ENCODE measurements at regions not wholly inside any gene's neighbourhood (a gene's known extent, or its start where the extent isn't known, plus 50 kb on each side); places are given as distances from the start of the nearest gene placed in this dataset.

GRCh38 chr11:15867871-15868270, 488.5 kb downstream of the SOX6 start:
- CTCF ChIA-PET (ENCODE audit: low intra/inter-chr PET ratio, low total read pairs), result no interaction called here
- FAIRE-seq (no peak), ATAC-seq (no peak), DNase-seq (ENCODE audit: low spot score) (no peak)
- Histone ChIP-seq H3K4me3 (replicated peaks in 1 of 3; ENCODE audit: insufficient read depth in 1 of 3, low read depth in 2 of 3, low read length in 3 of 3) (no peak overlapping the region), H3K9ac (ENCODE audit: insufficient read depth, low read depth, low read length) (no peak overlapping the region), H3K27ac (ENCODE audit: extremely low read length, insufficient read depth, low read length) (no peak overlapping the region), H3K79me2 (ENCODE audit: insufficient read depth, low read length) (no peaks in the 10 kb centered on the region), H2AFZ (ENCODE audit: low read length) (no peak overlapping the region), H3K4me2 (ENCODE audit: low read depth, low read length) (no peak overlapping the region), H3K27me3 (ENCODE audit: control insufficient read depth in 1 of 2, insufficient read depth in 2 of 2, low read length in 2 of 2) (no peaks in the 10 kb centered on the region), H3K36me3 (replicated peaks in 1 of 2; ENCODE audit: control insufficient read depth in 1 of 2, insufficient read depth in 2 of 2, low read length in 2 of 2) (no peaks in the 10 kb centered on the region), H3K9me3 (ENCODE audit: low read length) (no peaks in the 10 kb centered on the region), H3K4me1 (ENCODE audit: insufficient read depth, low read length) (no peaks in the 10 kb centered on the region), H4K20me1 (ENCODE audit: insufficient read depth, low read length) (no peaks in the 10 kb centered on the region)
- in situ Hi-C loops (cut with HindIII; ENCODE audit: extremely low pct_ligation_motif_present, low pct_unique_long_range_greater_than_20kb) (no loop called here), intact Hi-C loops (cut with micrococcal nuclease; ENCODE audit: unreplicated experiment) (loop anchor here (2.0 kb wide), 1 partner anchor 57 kb away; no protein-coding TSS in a partner anchor)
- POLR2A ChIA-PET, result no interaction called here
- BruUV-seq (replicated peaks), result no TSS peak
- TF ChIP-seq, protein P1, sequence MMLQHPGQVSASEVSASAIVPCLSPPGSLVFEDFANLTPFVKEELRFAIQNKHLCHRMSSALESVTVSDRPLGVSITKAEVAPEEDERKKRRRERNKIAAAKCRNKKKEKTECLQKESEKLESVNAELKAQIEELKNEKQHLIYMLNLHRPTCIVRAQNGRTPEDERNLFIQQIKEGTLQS (CRISPR knock-in tag; IDR thresholded peaks at IDR 0.05), result no peak
- TF ChIP-seq ZNF484 (CRISPR knock-in tag; IDR thresholded peaks at IDR 0.05; ENCODE audit: borderline replicate concordance, low read depth) (no peak), NFIC (IDR thresholded peaks at IDR 0.05; ENCODE audit: low read length) (no peak), SMC3 (IDR thresholded peaks at IDR 0.05; ENCODE audit: low read length) (no peak), TERF1 (CRISPR knock-in tag; IDR thresholded peaks at IDR 0.05) (no peak), MED8 (CRISPR knock-in tag; IDR thresholded peaks at IDR 0.05; ENCODE audit: insufficient replicate concordance) (no peak), ARHGAP35 (CRISPR knock-in tag; IDR thresholded peaks at IDR 0.05; ENCODE audit: borderline replicate concordance) (no peak), STAG1 (CRISPR knock-in tag; IDR thresholded peaks at IDR 0.05) (no peak), ZNF510 (CRISPR knock-in tag; IDR thresholded peaks at IDR 0.05; ENCODE audit: low read depth) (no peak), TOPORS (CRISPR knock-in tag; IDR thresholded peaks at IDR 0.05) (no peak), SAFB2 (CRISPR knock-in tag; IDR thresholded peaks at IDR 0.05; ENCODE audit: borderline replicate concordance, low read depth) (no peak), ZNF766 (CRISPR knock-in tag; IDR thresholded peaks at IDR 0.05; ENCODE audit: borderline replicate concordance) (no peak), ZNF234 (CRISPR knock-in tag; conservative IDR thresholded peaks at IDR 0.05) (no peak), ZNF816 (CRISPR knock-in tag; IDR thresholded peaks at IDR 0.05; ENCODE audit: borderline replicate concordance) (no peak), REXO4 (CRISPR knock-in tag; IDR thresholded peaks at IDR 0.05; ENCODE audit: borderline replicate concordance) (no peak)
- TF ChIP-seq, protein P2, sequence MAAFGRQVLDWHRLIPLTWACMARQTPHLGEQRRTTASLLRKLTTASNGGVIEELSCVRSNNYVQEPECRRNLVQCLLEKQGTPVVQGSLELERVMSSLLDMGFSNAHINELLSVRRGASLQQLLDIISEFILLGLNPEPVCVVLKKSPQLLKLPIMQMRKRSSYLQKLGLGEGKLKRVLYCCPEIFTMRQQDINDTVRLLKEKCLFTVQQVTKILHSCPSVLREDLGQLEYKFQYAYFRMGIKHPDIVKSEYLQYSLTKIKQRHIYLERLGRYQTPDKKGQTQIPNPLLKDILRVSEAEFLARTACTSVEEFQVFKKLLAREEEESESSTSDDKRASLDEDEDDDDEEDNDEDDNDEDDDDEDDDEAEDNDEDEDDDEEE (CRISPR knock-in tag; IDR thresholded peaks at IDR 0.05), result no peak
- TF ChIP-seq, protein P3, sequence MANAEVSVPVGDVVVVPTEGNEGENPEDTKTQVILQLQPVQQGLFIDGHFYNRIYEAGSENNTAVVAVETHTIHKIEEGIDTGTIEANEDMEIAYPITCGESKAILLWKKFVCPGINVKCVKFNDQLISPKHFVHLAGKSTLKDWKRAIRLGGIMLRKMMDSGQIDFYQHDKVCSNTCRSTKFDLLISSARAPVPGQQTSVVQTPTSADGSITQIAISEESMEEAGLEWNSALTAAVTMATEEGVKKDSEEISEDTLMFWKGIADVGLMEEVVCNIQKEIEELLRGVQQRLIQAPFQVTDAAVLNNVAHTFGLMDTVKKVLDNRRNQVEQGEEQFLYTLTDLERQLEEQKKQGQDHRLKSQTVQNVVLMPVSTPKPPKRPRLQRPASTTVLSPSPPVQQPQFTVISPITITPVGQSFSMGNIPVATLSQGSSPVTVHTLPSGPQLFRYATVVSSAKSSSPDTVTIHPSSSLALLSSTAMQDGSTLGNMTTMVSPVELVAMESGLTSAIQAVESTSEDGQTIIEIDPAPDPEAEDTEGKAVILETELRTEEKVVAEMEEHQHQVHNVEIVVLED (CRISPR knock-in tag; IDR thresholded peaks at IDR 0.05; ENCODE audit: borderline replicate concordance), result no peak
